Activated T-cell treated with anti-CD3 and anti-CD28 coated beads, Interleukin-2, amount 50 U/mL, for 72 hours (primary cell): ENCODE measurements at regions not wholly inside any gene's neighbourhood (a gene's known extent, or its start where the extent isn't known, plus 50 kb on each side); places are given as distances from the start of the nearest gene placed in this dataset.

ENCODE experiments used
- ATAC-seq, 2 donors: fragments of 150-1000 bp; cut with Tn5 transposase; replicated peaks in 1 of 2; 2 replicates each; pipeline ENCODE4 v1.10.0; 2021; ENCODE audit warnings: moderate library complexity in 2 of 2, mild to moderate bottlenecking in 1 of 2
- DNase-seq, 2 donors: peaks; one replicate each; pipeline ENCODE4 v3.0.0; 2021 to 2022; ENCODE audit warnings: mixed read lengths in 1 of 2
- H3K27ac Mint-ChIP-seq: one replicate; pipeline ENCODE4 v1.8.0; 2022; ENCODE audit warnings: mild to moderate bottlenecking, moderate library complexity, mixed read lengths
- H3K27me3 Mint-ChIP-seq: one replicate; pipeline ENCODE4 v1.8.0; 2022; ENCODE audit warnings: low read depth, mixed read lengths
- H3K36me3 Mint-ChIP-seq, 2 donors: one replicate each; pipeline ENCODE4 v1.8.0; 2022; ENCODE audit warnings: mixed read lengths in 2 of 2, mild to moderate bottlenecking in 1 of 2; ENCODE audit not compliant: insufficient read depth in 2 of 2
- H3K4me1 Mint-ChIP-seq: one replicate; pipeline ENCODE4 v1.8.0; 2022; ENCODE audit warnings: low read depth, mixed read lengths
- H3K4me3 Mint-ChIP-seq, 2 donors: one replicate each; pipeline ENCODE4 v1.8.0; 2022; ENCODE audit warnings: mild to moderate bottlenecking in 2 of 2, mixed read lengths in 2 of 2, moderate library complexity in 2 of 2
- H3K9me3 Mint-ChIP-seq, 2 donors: one replicate each; pipeline ENCODE4 v1.8.0; 2022; ENCODE audit warnings: mixed read lengths in 2 of 2

DNA sequence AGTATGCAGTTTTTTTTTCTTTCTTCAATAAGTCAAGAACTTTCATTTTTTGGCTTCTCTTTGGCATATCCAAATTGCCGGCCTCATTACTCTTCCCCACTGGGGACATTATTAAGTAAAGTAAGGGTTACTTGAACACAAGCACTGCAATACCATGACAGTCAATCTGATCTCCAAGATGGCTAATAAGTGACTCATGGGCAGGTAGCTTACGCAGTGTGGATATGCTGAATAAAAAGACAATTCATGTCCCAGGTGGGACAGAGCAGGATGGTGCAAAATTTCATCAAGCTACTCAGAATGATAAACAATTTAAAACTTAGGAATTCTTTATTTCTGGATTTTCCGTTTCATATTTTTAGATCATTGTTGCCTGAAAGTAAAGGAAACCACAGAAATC lies 671.8 kb downstream of the ACTL7B start:
- Mint-ChIP-seq H3K27me3 (no peaks in the 10 kb centered on the region), H3K27ac (no peak overlapping the region), H3K4me3 (no peak overlapping the region), H3K4me1 (no peaks in the 10 kb centered on the region), H3K36me3 (no peaks in the 10 kb centered on the region), H3K9me3 (peaks cover 2 to 8% of the 10 kb centered on the region in 2 donors)
- no peak for ATAC-seq
- DNase-seq, result no peak

DNA sequence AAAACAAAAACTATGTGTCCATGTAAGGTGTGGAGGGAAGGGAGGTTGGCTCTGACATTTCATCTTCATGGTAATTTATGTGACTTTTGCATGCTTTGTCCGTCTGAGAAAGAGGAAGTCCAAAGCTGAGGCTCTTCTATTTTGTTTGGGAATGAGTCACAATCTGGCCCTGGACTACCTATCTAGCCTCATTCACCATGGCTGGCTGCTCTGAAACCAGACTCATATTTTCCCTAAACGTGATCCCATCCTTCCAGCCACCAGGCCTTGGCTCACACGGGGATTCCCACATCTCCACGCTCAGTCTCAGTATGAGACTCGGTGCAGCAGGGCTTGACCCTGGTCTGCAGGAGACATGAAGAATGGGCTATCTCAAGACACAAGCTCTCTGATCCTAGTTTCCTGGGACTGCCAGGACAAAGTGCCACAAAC lies 672.8 kb downstream of the ACTL7B start:
- no peak overlapping the region for H3K4me3 Mint-ChIP-seq
- DNase-seq (no peak), ATAC-seq (no peak)
- H3K9me3 Mint-ChIP-seq, result peaks cover 2 to 8% of the 10 kb centered on the region in 2 donors
- no peaks in the 10 kb centered on the region for H3K4me1 Mint-ChIP-seq
- H3K27ac Mint-ChIP-seq, result no peak overlapping the region
- H3K27me3 Mint-ChIP-seq, result no peaks in the 10 kb centered on the region
- no peaks in the 10 kb centered on the region for H3K36me3 Mint-ChIP-seq

DNA sequence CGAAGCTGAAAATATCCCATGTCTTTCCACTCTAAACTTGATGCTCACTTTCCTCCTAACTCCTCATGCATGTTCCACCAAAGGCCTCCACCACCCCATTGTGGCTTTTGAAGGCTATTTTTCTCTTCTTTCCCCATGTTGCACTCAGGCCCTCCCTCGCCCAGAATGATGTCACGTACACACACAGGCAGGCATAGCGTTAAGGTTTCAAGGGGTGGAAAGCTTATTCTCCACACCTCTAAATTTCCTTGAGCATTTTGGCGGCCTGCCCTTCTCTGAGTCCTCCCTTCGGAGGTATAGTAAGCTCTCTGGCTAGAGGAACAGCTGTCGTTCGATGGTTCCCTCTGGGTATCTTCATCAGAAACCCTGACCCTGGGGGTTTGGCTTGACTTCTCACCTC lies 673.5 kb downstream of the ACTL7B start:
- Mint-ChIP-seq H3K4me3 (no peak overlapping the region), H3K27me3 (no peaks in the 10 kb centered on the region), H3K4me1 (no peaks in the 10 kb centered on the region), H3K27ac (no peak overlapping the region), H3K36me3 (no peaks in the 10 kb centered on the region), H3K9me3 (peaks cover 2 to 8% of the 10 kb centered on the region in 2 donors)
- DNase-seq (no peak), ATAC-seq (no peak)

DNA sequence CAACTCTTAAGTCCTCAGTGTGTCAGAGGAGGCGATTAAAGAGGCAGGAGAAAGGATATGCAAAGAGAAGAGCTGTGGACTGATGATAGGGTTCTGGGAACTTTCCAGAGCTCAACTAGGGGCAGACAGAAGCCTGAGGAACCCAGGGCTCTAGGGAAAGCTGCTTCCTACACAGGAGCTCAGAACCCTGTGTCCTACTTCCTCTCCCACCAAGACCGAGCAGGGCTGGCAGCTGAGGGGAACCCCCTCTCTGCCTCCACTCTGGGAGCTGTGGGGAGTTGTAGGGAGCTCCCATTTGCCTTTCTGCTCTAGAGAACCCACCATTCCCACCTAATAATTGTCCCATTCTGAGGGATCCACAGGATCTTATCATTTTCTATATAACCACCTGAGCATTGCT lies 674.3 kb downstream of the ACTL7B start:
- H3K4me3 Mint-ChIP-seq, result no peak overlapping the region
- ATAC-seq (no peak), DNase-seq (no peak)
- no peak overlapping the region for H3K27ac Mint-ChIP-seq
- H3K27me3 Mint-ChIP-seq, result no peaks in the 10 kb centered on the region
- peaks cover 2 to 8% of the 10 kb centered on the region in 2 donors for H3K9me3 Mint-ChIP-seq
- H3K4me1 Mint-ChIP-seq, result no peaks in the 10 kb centered on the region
- H3K36me3 Mint-ChIP-seq, result no peaks in the 10 kb centered on the region

DNA sequence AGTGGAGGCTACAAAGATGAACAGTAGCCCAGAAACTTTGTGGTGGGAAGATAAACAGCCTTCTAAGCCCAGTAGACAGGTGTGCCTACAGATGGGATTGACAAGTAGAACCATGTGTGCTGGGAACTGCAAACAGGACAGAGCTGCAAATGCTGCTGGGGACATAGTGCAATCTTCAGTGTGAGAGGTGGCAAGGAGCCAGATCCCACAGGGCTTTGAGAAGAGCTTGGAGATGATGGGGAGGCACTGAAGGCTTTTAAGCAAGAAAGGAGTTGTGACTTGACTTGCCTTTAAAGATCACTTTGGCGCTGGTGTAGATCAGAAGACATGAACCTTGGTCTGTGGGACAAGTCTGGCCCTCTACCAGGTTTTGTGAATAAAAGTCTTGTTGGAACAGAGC lies 675.2 kb downstream of the ACTL7B start:
- Mint-ChIP-seq H3K4me1 (no peaks in the 10 kb centered on the region), H3K27ac (no peak overlapping the region), H3K36me3 (no peaks in the 10 kb centered on the region), H3K9me3 (peaks cover 2 to 8% of the 10 kb centered on the region in 2 donors), H3K4me3 (no peak overlapping the region), H3K27me3 (no peaks in the 10 kb centered on the region)
- DNase-seq (no peak), ATAC-seq (no peak)

DNA sequence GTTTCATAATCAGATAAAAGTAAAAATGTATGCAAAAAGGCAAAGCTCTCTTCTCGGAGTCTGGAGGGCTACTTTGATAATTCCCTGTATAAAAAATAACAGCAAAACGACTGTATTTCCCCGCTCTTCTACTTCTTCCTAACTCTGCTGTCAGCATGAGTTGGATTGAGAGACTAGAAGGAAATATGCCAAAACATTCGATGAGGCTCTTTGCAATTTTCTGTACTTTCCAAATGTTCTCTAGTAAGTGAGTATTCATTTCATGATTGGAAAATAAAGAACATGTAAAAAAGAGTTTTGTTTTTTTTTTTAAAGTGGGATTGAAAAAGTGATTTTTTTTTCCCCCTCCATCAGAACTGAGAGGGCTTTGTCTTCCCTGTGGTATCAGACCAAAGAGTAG lies 677.5 kb downstream of the ACTL7B start:
- DNase-seq (no peak), ATAC-seq (no peak)
- no peaks in the 10 kb centered on the region for H3K36me3 Mint-ChIP-seq
- H3K4me3 Mint-ChIP-seq, result no peak overlapping the region
- no peaks in the 10 kb centered on the region for H3K4me1 Mint-ChIP-seq
- H3K27me3 Mint-ChIP-seq, result no peaks in the 10 kb centered on the region
- H3K27ac Mint-ChIP-seq, result no peak overlapping the region
- peaks cover 5 to 7% of the 10 kb centered on the region in 2 donors for H3K9me3 Mint-ChIP-seq

DNA sequence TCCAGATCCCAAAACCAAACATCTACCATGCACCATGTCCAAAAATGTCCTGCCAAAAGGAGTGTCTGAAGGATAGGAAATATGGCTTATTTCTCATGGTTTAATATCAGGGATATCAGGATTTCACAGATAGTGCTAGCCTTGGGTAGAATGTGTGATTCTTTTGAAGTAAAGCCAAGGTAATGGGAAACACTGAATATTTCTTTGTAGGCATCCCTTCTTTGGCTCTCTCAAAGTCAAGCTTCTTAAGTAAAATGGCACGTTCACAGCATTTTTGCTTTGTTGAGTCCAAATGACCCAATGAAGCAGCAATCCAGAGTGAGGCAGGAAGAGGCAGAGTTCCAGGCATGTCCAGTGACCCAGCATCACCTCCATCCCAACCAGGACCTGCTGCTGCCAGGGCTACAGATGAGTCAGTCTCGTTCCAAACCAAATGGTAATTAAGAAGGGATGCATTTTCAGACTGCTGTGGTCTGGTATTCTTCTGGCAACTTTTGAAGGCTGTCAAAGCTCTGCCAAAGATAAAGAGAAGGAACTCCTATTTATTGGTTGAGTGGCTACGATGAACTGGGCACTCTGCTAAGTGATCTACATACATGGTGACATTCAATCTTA lies 678.8 kb upstream of the KLF4 start:
- Mint-ChIP-seq H3K9me3 (peaks cover 12 to 13% of the 10 kb centered on the region in 2 donors), H3K4me3 (no peak overlapping the region), H3K27me3 (no peaks in the 10 kb centered on the region), H3K27ac (no peak overlapping the region), H3K36me3 (peaks cover 0 to 1% of the 10 kb centered on the region in 2 donors), H3K4me1 (no peaks in the 10 kb centered on the region)
- no peak for ATAC-seq
- DNase-seq, result no peak

DNA sequence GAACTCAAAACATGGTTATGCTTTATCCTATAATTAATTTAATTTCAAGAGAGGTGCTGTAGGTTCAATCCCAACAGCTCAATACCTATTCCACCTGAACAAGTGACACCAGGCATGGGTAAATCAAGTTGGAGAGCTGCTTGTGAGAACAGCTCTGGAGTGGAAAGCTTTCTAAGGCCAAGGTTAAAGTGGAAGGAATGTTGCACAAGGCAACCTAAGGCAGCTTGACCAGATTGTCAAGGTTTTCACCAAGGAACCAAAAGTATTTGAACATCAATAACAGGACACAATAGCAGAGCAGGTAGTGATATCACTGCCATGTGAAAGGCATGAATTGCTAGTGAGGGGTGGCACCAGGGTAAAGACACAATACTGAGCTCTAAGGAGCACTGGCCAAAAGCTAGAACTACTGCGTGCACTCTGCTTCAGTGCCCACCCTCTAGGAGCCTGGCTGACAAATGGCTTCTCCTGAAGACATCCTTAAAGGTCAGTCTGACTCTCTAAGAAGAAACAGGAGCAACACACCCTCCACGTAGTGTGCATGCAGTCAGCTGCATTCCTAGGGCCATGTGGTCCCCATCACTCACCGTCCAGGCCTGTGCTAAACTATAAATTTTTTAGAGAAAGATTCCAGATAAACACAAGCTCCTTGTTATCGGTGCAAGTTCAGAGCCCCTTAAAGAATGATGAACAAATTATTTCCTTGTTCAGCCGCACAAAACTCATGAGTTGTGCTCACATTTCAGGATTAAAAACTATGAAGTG lies 677.7 kb upstream of the KLF4 start:
- DNase-seq, result no peak
- ATAC-seq, result no peak
- peaks cover 10 to 12% of the 10 kb centered on the region in 2 donors for H3K9me3 Mint-ChIP-seq
- H3K27ac Mint-ChIP-seq, result no peak overlapping the region
- H3K4me1 Mint-ChIP-seq, result no peaks in the 10 kb centered on the region
- H3K36me3 Mint-ChIP-seq, result peaks cover 0 to 1% of the 10 kb centered on the region in 2 donors
- no peak overlapping the region for H3K4me3 Mint-ChIP-seq
- no peaks in the 10 kb centered on the region for H3K27me3 Mint-ChIP-seq

DNA sequence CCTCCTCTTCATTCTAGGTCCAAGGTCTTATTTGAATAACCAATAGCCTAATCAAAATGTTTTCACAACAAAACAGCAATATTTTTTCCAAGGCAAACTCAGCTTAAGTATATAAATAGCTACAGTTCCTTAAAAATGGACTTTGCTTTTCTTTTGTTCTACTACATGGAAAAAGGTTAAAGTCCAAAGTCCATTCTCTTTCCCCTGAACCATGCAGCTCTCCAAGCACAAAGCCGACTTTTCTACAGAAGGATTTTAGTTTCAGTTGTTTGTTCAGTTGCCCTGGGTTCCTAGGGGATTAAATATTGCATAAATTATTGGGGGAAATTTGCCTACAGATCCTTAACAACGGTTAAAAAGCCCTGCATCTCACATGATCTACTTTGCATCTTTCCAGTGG lies 677.0 kb upstream of the KLF4 start:
- ATAC-seq (no peak), DNase-seq (no peak)
- Mint-ChIP-seq H3K36me3 (peaks cover 0 to 1% of the 10 kb centered on the region in 2 donors), H3K9me3 (peaks cover 8 to 12% of the 10 kb centered on the region in 2 donors), H3K4me3 (no peak overlapping the region), H3K27ac (no peak overlapping the region), H3K4me1 (no peaks in the 10 kb centered on the region), H3K27me3 (no peaks in the 10 kb centered on the region)

DNA sequence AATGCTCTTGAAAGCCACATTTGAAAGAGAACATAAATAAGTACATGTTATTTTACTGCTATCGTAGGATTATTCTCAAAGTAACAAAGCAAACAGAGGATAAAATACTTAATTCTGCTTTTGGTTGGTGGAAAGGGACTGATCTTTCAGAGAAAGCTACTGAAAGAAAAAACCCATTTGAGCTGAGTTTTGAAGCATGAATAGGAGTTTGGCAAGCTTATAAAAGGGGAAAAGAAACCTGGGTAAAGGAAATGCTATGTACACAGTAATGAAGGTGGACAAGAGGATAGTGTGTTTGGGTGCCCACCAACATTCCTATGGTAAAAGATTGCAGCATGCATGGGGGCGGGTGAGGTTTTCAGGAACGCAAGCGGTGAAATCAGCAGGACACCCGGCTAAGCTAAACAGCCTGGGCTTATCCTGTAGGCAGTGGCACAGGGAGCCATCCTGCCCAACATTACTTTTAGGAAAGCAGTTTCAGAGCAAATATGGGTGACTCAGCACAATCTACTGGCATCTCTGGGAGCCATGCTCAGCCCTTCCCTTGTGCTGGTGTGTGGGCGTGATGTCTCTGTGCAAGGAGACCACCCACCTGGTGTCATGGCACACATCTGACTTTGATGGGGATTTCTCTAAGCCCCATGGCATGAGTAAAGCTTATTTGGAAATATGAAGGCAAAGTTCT lies 673.9 kb upstream of the KLF4 start:
- peaks cover 0 to 1% of the 10 kb centered on the region in 2 donors for H3K36me3 Mint-ChIP-seq
- no peaks in the 10 kb centered on the region for H3K4me1 Mint-ChIP-seq
- DNase-seq (no peak), ATAC-seq (no peak)
- H3K4me3 Mint-ChIP-seq, result no peak overlapping the region
- no peak overlapping the region for H3K27ac Mint-ChIP-seq
- no peaks in the 10 kb centered on the region for H3K27me3 Mint-ChIP-seq
- H3K9me3 Mint-ChIP-seq, result peaks cover 9 to 12% of the 10 kb centered on the region in 2 donors

DNA sequence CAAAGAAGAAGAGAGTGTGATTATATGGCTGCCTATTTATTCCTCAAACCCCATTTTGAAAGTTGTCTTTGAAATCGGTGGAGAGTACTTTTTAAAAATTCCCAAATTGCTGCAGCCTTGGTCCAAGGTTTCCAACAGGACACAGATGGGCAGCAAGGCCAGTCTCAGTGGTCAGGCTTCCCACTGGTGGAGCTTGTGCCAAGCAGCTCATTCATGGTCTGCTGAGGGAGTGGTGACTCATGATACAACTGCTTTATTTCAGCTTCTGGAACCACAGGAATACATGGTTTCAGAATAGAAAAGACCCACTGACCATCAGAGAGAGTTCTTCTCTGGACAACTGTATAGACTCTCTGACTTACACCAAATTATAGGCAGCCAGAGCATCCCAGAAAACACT lies 673.1 kb upstream of the KLF4 start:
- Mint-ChIP-seq H3K4me3 (no peak overlapping the region), H3K27me3 (no peaks in the 10 kb centered on the region), H3K4me1 (no peaks in the 10 kb centered on the region), H3K9me3 (peaks cover 11 to 12% of the 10 kb centered on the region in 2 donors), H3K27ac (no peak overlapping the region), H3K36me3 (peaks cover 0 to 1% of the 10 kb centered on the region in 2 donors)
- ATAC-seq (no peak), DNase-seq (no peak)

DNA sequence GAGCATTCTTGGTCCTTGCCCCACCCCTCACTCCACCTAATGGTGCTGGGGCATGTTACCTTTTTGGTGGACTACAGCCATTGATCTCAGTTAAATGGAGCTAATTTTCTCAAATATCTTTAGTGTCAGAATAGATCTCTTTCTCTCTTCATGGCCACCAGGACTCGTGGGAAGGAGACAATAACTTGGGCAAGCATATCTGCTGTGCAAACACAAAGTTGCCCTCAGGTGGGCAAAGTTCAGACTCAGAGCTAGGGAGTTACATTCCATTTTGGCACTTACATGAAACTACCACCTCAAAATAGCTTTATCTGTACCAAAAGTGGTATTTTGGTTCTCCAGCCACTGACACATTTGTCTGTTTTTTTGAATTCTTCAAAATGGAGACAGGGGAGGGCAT lies 671.9 kb upstream of the KLF4 start:
- peaks cover 11 to 12% of the 10 kb centered on the region in 2 donors for H3K9me3 Mint-ChIP-seq
- DNase-seq (no peak), ATAC-seq (no peak)
- H3K36me3 Mint-ChIP-seq, result peaks cover 0 to 1% of the 10 kb centered on the region in 2 donors
- H3K27ac Mint-ChIP-seq, result no peak overlapping the region
- H3K4me1 Mint-ChIP-seq, result no peaks in the 10 kb centered on the region
- H3K27me3 Mint-ChIP-seq, result no peaks in the 10 kb centered on the region
- H3K4me3 Mint-ChIP-seq, result no peak overlapping the region

DNA sequence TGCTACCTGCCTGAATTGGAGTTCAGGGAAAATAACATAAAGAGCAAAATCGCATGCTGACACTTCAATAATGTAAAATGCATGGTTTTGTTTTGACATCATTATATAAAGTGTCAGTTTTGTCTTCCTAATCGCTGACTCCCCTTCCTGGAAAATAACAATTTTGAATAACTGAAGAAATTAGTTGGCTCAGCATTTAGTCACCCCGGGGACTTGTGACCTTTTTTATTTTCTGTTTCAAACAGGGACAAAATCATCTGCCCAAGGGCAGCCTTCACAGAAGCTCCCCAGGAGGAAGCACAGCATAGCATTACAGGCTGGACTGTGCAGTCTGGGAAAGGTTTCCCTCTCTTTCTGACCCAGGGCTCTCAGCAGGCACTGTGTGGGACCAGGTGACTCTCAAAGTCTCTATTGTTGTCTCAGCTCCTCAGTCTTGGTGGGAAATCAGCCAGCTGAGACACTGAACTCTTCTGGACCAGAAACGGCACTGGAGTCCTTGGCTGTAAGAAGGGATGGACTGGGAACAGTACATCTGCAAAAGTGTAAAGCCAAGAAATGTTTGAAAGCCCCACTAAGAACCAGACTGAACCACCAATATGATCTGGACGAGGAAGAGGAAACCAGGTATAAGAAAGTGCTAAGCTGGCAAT lies 671.3 kb upstream of the KLF4 start:
- Mint-ChIP-seq H3K4me3 (no peak overlapping the region), H3K27ac (no peak overlapping the region), H3K9me3 (peaks cover 8 to 9% of the 10 kb centered on the region in 2 donors), H3K4me1 (no peaks in the 10 kb centered on the region), H3K36me3 (peaks cover 0 to 1% of the 10 kb centered on the region in 2 donors), H3K27me3 (no peaks in the 10 kb centered on the region)
- ATAC-seq, result no peak
- no peak for DNase-seq
